Kidney epithelial cell (primary cell): ENCODE measurements at regions not wholly inside any gene's neighbourhood (a gene's known extent, or its start where the extent isn't known, plus 50 kb on each side); places are given as distances from the start of the nearest gene placed in this dataset.

ENCODE experiments used
- DNase-seq: peaks from one replicate; pipeline ENCODE4 v3.0.0-alpha.2; 2010; ENCODE audit warnings: low read depth
- H3K27me3 ChIP-seq: 2 replicates; pipeline ENCODE4 v1.6.0; 2011; ENCODE audit warnings: low read length; ENCODE audit not compliant: control insufficient read depth, insufficient read depth
- H3K36me3 ChIP-seq: 2 replicates; pipeline ENCODE4 v1.5.1; 2011; ENCODE audit warnings: low read length; ENCODE audit not compliant: control insufficient read depth, insufficient read depth
- H3K4me3 ChIP-seq: 2 replicates; pipeline ENCODE4 v1.5.1; 2011; ENCODE audit warnings: low read depth, mild to moderate bottlenecking, control low read depth, low read length
- CTCF ChIP-seq: IDR thresholded peaks from 2 replicates; pipeline ENCODE4 v1.5.1; 2011; ENCODE audit warnings: mild to moderate bottlenecking, moderate library complexity, low read length, control low read depth, inconsistent platforms; ENCODE audit not compliant: insufficient read depth, poor library complexity, severe bottlenecking

GRCh38 chr16:6281274-6281673 lies 1051.4 kb upstream of the RBFOX1 start:
- TF ChIP-seq CTCF, result no peak

GRCh38 chr16:6280055-6280454 lies 1052.6 kb upstream of the RBFOX1 start:
- DNase-seq, result no peak
- Histone ChIP-seq H3K36me3 (no peaks in the 10 kb centered on the region), H3K4me3 (no peak overlapping the region), H3K27me3 (no peaks in the 10 kb centered on the region)
- TF ChIP-seq CTCF, result no peak

More at GRCh38 chr16:6281274-6281673, 1051.4 kb upstream of the RBFOX1 start:
- Histone ChIP-seq H3K27me3 (no peaks in the 10 kb centered on the region), H3K36me3 (no peaks in the 10 kb centered on the region), H3K4me3 (no peak overlapping the region)
- no peak for DNase-seq

- no peaks in the 10 kb centered on the region for H3K27me3 ChIP-seq
- H3K36me3 ChIP-seq, result no peaks in the 10 kb centered on the region
- no peak for TF ChIP-seq CTCF
- no peak overlapping the region for H3K4me3 ChIP-seq
- DNase-seq, result no peak
Observed at GRCh38 chr16:6279286-6279685, 1053.4 kb upstream of the RBFOX1 start.

- Histone ChIP-seq H3K4me3 (no peak overlapping the region), H3K36me3 (no peaks in the 10 kb centered on the region)
- no peak for TF ChIP-seq CTCF
Observed at GRCh38 chr16:6274351-6274750, 1058.3 kb upstream of the RBFOX1 start.

GRCh38 chr16:6267682-6268081 lies 1065.0 kb upstream of the RBFOX1 start:
- DNase-seq, result no peak
- no peak for TF ChIP-seq CTCF
- Histone ChIP-seq H3K36me3 (no peaks in the 10 kb centered on the region), H3K4me3 (no peak overlapping the region), H3K27me3 (no peaks in the 10 kb centered on the region)

More at GRCh38 chr16:6274351-6274750, 1058.3 kb upstream of the RBFOX1 start:
- DNase-seq, result no peak
- no peaks in the 10 kb centered on the region for H3K27me3 ChIP-seq

GRCh38 chr16:6266703-6267102 lies 1065.9 kb upstream of the RBFOX1 start:
- Histone ChIP-seq H3K36me3 (no peaks in the 10 kb centered on the region), H3K4me3 (no peak overlapping the region), H3K27me3 (no peaks in the 10 kb centered on the region)
- TF ChIP-seq CTCF, result no peak
- DNase-seq, result no peak
